ENCODE measurements at regions not wholly inside any gene's neighbourhood (a gene's known extent, or its start where the extent isn't known, plus 50 kb on each side); places are given as distances from the start of the nearest gene placed in this dataset.
"Not testable (repeated sequence)": the region's sequence is repeated elsewhere in the genome, so short reads cannot be mapped to it uniquely, and the experiment has no call there.

- no peak for DNase-seq
Measured at GRCh38 chr4:106869551-106869950, 166.6 kb downstream of the DKK2 start.

DNA sequence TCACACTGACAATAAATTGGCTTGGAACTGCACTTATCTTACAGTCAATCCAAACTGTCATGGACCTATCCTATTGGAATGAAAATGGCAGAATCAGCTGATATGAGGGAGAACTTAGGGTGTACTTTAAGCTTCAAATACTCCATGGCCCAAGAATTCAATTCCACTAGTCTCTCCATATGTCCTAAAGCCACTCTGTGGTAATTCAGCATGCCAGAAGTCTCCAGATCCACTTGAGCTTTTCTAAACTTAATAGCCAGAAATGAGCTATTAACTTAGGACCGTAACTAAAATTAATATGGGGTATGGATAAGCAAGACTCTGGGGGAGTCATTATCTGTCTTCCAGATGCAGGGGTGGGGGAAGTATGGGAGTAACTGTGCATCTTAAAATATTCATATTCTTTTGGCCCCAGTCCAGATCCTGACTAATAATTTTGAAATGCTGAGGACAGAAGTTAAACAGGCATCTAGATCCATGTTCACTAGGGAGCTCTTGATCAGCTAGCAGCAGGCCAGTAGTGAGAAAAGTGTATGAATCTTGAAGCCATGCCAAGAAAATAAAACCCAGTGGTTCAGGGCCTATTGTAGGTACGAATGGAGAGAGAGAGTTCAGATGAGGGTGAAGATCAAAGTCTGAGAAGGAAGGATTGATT, 167.6 kb downstream of the DKK2 start:
- no peak for DNase-seq

GRCh38 chr4:106864231-106864630, 171.9 kb downstream of the DKK2 start:
- DNase-seq, result no peak

DNA sequence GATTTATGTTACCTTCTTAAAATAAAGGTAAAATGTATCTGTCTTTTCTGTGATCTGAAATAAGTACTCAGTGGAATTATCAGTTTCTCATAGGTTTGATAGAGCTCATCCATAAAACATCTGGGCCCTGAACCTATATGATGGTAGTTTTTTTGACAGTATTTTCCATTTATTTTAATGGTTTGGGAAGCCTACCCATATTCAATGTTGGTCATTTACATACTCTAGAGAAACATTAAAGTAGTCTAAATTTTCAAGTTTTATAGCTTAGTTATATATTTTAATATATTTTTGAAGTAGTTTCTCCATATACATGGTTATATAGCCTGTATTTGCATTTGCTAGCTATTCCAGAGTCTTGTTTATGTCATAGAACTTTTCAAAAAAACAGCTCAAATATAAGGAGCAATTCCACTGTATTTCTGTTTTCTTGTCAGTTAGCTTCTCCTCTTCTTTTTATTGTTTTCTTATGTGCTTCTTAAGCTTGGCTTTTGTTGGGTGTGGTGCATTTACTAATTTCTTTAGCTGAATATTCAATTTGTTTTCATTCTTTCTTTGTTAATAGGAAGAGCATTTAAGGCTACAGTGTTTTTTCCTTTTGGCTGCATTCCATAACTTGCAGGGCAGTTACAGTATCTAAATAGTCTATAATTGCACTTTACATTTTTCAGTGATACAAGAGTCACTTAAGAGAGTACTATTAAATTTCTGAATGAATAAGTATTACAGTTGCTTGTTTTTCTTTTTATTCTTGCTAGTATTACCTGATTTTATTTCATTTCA, 181.4 kb downstream of the DKK2 start:
- DNase-seq, result no peak

- no peak for DNase-seq
Measured at GRCh38 chr4:106852426-106852825, 183.7 kb downstream of the DKK2 start.

DNA sequence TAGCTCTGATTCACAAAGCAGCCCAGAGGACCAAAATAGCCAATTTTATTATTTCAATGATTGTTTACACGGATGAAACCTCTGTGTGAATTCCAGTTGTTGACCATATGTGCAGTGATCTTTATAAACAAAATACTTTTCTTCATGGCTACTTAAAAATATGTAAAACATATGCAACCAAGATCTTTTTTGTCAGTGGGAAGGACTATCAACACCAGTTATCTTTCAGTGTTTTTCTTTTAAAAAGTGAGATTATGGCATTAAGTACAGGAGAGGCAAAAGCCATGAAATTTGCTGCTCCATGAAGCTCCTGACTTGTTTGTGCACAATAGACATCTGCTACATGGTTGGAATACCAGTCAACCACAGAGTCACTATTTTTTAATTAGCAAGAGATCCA, 184.4 kb downstream of the DKK2 start:
- no peak for DNase-seq

- DNase-seq, result no peak
Measured at GRCh38 chr4:106850691-106851090, 185.4 kb downstream of the DKK2 start.

GRCh38 chr4:106835919-106836318, 200.2 kb downstream of the DKK2 start:
- no peak for DNase-seq

DNA sequence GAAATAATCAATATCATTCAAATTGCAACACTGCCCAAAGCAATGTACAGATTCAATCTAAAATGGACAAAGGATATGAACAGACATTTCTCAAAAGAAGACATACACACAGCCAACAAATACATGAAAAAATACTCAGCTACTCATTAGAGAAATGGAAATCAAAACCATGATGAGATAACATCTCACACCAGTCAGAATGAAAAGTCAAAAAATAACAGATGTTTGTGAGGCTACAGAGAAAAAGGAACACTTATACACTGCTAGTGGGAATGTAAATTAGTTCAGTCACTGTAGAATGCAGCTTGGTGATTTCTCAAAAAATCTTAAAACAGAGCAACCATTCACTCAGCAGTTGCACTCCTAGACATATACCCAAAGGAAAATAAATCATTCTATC, 205.2 kb downstream of the DKK2 start:
- DNase-seq, result no peak

DNA sequence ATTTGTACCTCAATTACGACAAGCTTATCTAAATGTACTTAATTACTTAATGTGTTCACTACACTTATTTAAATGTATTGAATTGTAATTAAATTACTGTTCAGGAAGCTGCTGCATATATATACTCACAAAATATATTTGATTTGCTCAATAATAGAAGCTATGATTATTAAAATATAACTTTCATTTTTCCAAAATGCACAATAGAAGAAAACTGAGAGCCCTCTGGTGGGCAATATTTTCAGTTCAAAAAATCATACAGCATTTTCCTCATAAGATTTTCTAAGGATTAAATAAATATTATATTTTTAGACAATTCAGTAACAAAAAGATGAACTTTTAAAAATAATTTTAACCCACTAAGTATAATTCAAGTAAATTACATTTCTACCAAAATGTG, 217.3 kb downstream of the DKK2 start:
- DNase-seq, result no peak

- DNase-seq, result no peak
Measured at GRCh38 chr4:106816496-106816895, 219.6 kb downstream of the DKK2 start.

- DNase-seq, result no peak
Measured at GRCh38 chr4:106810122-106810521, 226.0 kb downstream of the DKK2 start.

GRCh38 chr4:106809076-106809475, 227.0 kb downstream of the DKK2 start:
- DNase-seq, result peak; percentile 4

DNA sequence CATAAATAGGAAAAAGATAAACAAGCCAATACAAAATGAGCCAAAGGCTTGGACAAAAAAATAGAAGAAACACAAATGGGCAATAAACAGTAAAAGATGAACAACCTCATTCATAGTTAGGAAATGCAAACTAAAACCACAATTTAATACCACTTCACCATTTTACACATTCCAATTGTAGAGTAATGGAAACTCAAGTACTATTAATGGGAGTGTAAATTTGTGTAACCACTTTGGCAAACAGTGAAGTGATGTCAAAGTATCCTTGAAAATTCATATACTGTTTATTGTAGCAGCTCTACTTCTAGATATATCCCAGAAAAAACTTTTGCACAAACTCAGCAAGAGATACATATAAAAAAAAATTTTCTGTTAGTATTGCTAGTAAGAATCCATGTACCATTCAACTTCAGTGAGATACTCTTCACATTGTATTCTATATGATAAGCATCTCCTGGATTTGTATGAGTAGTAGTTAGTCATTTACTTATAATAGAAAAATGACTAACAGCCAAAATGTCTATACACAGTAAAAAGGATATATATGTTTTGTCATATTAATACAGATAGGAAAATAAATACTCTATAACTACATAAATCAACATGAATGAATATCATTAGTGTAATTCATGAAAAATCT, 229.8 kb downstream of the DKK2 start:
- no peak for DNase-seq

GRCh38 chr4:106803083-106803482, 233.0 kb downstream of the DKK2 start:
- DNase-seq, result no peak

- no peak for DNase-seq
Measured at GRCh38 chr4:106801386-106801785, 234.7 kb downstream of the DKK2 start.

- DNase-seq, result no peak
Measured at GRCh38 chr4:106796876-106797275, 239.2 kb downstream of the DKK2 start.

DNA sequence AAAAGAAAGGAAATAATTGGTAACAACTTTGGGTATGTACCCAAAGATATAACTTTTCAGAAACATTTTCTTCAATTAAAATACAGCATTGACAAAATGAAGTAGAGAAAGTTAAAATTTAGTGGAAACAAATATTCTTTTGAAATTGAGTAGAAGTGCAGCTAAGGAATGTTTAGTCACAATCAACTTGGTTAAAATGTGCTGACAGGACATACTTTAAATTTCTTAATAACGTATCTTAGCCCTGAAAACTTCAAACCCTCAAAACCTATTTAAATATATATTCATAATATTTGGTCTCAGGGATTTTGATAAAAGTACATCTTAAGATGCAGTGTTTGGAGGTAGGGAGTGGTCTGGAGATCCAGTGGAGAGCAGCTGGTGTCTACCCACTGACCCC, 240.8 kb downstream of the DKK2 start:
- DNase-seq, result no peak

- DNase-seq, result no peak
Measured at GRCh38 chr4:106793933-106794332, 242.2 kb downstream of the DKK2 start.

DNA sequence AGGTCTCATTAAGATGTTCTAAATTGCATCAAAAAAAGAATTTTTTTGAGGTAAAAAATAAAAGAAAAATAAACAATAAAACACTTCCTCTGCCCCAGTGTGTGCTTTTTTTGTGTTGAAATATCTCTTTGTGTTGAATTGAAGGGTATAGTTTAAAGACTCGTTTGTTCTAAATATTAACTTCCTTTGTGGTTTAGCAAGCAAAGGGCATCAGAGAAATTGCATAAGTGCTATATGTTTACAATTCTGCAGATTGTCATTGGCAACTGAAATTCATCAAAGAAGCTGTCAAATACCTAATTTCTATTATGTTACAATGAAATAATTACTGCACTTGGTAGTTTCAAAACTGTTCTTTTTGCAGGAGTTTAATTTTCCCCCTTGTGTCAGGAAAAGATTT, 260.5 kb downstream of the DKK2 start:
- DNase-seq, result no peak

DNA sequence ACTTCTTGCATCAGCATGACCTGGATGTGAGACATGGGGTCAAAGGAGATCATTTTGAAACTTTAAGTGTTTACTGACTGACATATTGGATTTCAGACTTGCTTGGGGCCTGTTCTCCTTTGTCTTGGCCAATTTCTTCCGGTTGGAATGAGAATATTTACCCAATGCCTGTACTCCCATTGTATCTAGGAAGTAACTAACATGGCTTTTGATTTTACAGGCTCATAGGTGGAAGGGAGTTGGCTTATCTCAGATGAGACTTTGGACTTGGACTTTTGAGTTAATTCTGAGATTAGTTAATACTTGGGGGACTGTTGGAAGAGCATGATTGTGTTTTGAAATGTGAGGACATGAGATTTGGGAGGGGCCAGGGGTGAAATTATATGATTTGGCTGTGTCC, 262.1 kb downstream of the DKK2 start:
- DNase-seq, result not testable (repeated sequence)

DNA sequence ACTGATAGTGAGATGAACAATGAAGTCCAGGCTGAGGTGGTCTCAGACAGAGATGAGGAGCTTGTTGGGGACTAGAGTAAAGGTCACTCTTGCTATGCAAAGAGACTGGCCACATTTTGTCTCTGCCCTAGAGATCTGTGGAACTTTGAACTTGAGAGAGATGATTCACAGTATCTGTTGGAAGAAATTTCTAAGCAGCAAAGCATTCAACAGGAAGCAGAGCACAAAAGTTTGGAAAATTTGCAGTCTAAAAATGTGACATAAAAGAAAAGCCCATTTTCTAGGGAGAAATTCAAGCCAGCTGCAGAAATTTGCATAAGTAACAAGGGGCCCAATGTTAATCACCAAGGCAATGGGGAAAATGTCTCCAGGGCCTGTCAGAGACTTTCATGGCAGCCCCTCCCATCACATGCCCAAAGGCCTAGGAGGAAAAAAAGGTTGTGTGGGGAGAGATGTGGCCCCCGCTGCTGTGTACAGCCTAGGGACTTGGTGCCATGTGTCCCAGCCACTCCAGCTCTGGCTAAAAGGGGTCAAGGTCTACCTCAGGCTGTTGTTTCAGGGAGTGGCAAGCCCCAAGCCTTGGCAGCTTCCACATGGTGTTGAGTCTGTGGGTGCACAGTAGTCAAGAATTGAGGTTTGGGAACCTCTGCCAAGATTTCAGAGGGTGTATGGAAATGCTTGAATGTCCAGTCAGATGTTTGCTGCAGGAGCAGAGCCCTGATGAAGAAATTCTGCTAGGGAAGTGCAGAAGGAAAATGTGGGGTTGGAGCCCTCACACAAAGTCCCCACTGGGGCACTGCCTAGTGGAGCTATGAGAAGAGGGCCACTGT, 262.8 kb downstream of the DKK2 start:
- no peak for DNase-seq

DNA sequence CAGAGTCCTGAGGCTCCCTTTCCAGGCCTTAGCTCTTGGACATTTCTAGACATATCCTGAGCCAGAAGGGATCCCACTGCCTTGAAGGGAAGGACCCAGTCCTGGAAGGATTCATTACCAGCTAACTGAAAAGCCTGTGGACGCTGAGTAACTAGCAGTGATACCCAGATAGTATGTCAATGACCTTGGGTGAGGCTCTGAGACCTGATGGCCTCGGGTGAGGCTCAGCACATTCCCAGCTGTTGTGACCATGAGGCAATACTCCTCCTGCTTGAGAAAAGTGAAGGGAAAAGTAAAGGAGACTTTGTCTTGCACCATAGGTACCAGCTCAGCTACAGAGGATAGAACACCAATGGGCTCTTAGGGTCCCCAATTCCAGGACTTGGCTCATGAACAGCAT, 268.1 kb downstream of the DKK2 start:
- no peak for DNase-seq

Data from RPMI8226 (cell line).